ENCODE measurements at regions not wholly inside any gene's neighbourhood (a gene's known extent, or its start where the extent isn't known, plus 50 kb on each side); places are given as distances from the start of the nearest gene placed in this dataset.

DNA sequence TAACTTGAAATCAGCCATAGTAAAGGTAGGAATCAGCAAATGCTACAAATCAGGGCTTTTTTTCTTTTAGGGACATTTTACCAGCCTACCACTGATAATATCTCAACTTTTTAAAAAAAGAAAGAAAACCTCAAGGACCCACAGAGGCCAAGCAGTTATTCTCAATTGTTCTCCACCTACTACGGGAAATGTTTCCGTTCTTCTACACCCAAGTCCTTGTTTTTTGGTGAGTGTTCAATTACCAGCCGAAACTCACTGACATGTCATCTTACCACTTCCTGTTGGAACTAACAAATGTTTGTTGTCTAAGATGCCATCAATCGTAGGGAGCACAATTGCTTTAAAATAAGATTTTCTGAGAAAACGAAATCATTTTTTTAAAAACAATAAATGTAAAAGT lies 50.2 kb upstream of the CDK1 start:
- DNase-seq, result no peak

DNA sequence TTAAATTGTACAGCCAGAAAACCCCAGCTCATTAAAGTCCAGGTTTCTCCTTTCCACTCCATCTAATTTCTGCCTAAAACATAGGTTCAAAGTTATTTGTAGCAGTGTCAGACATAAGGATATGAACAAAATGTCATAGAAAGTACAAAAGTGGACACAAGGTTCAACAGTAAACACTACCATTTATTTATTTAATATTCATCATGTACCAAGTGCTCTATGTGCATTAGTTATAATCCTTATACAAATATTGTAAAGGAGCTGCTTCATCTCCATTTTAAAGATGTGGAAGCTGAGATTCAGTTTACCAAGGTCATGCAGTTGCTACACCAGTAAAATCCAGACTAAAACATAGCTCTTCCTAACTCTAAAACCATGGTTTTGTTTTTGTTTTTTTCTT lies 52.0 kb upstream of the CDK1 start:
- no peak for DNase-seq

DNA sequence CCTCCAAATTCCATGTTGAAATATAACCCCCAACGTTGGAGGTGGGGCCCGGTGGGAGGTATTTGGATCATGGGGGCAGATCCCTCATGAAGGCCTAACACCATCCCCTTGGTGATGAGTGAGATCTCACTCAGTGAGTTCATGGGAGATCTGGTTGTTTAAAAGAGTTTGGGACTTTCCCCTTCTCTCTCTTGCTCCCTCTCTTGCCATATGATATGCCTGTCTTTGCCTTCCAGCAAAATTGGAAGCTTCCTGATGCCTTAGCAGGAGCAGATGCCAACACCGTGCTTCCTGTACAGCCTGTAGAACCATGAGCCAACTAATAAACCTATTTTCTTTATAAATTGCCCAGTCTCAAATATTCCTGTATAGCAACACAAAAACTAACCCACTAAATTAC lies 55.7 kb upstream of the CDK1 start:
- no peak for DNase-seq

- DNase-seq, result no peak
These were observed 58.6 kb upstream of the CDK1 start for GRCh38 chr10:60719721-60720120.

DNA sequence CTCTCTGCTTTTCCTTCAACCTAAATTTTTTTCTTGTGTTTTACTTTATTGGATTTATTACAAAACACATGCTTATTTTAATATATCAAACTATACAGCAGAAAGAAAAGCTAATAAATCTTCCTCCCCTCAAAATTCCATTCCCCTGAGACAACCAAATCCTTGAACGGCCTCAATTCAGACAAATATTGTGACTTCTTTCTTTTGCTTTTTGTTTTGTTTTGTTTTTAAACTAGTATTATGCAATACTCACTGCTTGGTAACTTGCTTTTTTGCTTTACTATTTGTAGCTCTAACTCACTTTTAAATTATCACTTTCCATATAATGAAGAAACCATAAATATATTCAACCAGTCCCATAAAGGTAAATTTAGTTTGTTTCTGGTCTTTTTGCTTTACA lies 59.4 kb upstream of the CDK1 start:
- no peak for DNase-seq

DNA sequence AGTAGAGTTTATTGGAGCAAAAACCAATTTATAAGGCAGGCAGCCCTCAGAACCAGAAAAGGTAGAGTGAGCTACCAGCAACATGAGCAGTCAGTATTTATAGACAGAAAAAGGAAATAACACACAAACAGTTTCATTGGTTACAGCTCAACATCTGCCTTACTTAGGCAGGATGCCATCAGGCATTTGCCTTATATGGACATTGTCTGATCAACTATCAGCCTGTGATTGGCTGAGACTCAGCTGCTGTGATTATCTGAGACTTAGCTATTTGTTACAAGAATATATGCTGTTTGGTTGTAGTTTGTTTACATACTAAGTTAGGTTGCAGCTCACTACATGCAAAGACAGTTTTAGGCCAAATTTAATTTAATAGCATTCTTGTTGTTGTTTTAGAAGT lies 60.4 kb upstream of the CDK1 start:
- no peak for DNase-seq

DNA sequence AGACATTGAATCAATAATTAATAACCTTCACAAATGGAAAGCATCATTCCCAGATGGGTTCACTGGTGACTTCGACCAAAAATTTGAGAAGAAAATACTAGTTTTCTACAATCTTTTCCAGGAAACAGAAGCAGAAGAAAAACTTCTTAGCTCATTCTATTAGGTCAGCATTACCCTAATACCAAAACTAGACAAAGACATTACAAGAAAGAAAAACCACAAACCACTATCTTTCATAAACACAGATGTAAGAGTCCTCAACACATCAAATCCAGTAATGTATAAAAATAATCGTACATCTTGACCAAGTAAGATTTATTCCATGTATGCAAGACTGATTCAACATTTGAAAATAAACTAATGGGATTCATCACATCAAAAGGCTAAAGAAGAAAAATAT lies 64.0 kb upstream of the CDK1 start:
- DNase-seq, result no peak

DNA sequence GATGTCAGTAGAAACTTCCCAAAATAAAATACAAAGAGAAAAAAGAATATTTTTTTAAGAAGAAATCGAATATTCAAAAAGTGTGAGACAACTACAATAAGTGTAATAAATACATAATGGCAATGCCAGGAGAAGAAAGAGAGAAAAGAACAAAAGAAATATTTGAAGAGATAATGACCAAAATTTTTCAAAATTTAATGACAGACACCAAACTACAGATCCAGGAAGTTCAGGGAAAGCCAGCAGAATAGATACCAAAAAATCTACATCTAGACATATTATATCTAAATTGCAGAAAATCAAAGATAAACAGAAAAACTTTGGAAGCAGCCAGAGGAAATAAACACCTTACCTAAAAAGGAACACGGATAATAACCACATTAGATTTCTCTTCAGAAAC lies 66.8 kb upstream of the CDK1 start:
- no peak for DNase-seq

- no peak for DNase-seq
These were observed 68.2 kb upstream of the CDK1 start for GRCh38 chr10:60710041-60710440.

DNA sequence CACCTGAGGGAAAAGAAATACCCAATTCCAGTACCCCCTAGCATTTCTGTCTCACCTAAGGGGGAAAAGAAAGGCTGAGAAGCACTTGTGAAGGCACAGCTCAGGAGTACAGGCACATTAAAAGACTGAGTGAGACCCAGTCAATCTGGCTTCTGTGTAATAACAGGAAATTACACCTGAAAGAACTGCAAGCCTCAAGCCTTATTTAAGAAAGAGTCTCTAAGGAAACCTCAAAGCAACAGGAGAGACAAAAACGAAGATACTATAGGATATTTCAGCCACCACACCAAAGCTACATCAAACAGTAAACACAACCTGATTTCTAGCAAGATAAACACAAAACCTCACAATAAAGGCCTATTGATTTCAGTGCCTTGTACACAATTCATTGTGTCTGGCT lies 69.6 kb upstream of the CDK1 start:
- DNase-seq, result no peak

DNA sequence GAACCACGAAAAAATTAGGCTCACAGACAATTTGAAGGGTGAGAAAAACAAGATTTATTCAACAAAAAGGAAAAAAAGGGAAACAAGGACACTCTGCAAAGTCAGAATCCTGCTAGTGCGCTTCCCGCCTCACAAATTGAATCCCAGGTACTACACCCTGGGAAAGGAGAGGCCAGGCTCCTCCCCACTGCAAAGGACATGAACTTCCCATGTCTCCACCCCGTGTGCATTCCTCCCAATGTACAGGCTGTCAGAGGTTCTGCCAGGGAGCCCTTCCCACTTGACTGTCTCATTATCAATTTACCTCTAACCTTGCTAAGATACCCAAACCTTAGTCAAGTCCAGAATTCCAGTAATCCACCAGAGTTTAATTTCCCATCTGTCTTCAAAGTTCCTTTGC lies 70.4 kb upstream of the CDK1 start:
- no peak for DNase-seq

GRCh38 chr10:60706146-60706545 lies 72.1 kb upstream of the CDK1 start:
- no peak for DNase-seq

DNA sequence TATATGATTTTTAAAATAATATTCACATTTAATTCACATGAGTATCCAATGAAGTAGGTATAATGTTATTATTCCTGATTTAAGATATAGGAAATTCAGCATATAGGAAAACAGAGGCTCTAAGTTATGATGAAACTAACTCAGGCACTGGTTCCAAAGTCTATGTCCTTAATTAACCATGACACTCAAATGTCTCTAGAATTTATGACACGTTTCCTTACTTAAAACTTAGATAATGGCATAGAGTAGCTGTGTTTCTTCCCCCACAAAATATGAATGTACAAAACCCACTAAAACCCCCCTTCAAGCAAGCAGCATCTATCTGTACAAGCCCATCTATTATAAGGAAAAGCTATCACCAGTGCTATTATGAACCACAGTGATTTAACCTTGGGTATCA lies 72.9 kb upstream of the CDK1 start:
- DNase-seq, result no peak

DNA sequence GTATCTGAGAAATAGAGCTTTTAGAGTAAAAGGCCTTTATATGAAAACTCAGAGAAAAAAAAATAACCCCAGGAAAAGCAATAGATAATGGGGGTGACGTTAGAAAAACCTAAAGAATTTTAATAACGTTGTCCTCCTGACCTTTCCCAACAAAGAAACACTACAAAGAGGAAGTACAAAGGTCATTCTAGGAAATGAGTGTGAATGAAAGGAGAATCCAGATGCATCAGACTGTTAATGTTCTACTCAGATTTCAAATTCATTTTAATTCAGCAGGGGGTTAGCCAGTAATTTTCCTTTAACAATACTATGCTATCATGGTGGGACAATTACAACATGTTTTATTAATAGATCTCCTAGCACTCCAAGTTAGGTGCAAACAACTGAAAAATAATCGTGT lies 73.8 kb upstream of the CDK1 start:
- DNase-seq, result peak; percentile 4

GRCh38 chr10:60703266-60704041 lies 74.8 kb upstream of the CDK1 start:
- no peak for DNase-seq

DNA sequence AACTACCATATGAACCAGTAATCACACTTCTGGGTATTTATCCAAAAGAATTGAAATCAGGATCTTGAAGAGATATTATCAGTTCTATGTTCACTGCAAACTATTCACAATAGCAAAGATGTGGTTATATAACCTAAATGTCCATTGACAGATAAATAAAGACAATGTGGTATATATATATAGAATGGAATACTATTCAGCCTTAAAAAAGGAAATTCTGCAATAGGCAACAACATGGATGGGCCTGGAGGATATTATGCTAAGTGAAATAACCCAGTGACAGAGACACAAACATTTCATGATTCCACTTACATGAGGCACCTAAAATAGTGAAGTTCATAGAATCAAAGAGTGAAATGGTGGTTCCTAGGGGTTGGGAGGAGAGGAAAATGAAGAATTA lies 90.6 kb upstream of the CDK1 start:
- no peak for DNase-seq

- DNase-seq, result no peak
These were observed 94.2 kb upstream of the CDK1 start for GRCh38 chr10:60684091-60684490.

GRCh38 chr10:60681103-60681502 lies 97.2 kb upstream of the CDK1 start:
- DNase-seq, result no peak

- no peak for DNase-seq
These were observed 98.8 kb upstream of the CDK1 start for GRCh38 chr10:60679388-60679990.

- DNase-seq, result no peak
These were observed 99.3 kb upstream of the CDK1 start for GRCh38 chr10:60678978-60679377.

DNA sequence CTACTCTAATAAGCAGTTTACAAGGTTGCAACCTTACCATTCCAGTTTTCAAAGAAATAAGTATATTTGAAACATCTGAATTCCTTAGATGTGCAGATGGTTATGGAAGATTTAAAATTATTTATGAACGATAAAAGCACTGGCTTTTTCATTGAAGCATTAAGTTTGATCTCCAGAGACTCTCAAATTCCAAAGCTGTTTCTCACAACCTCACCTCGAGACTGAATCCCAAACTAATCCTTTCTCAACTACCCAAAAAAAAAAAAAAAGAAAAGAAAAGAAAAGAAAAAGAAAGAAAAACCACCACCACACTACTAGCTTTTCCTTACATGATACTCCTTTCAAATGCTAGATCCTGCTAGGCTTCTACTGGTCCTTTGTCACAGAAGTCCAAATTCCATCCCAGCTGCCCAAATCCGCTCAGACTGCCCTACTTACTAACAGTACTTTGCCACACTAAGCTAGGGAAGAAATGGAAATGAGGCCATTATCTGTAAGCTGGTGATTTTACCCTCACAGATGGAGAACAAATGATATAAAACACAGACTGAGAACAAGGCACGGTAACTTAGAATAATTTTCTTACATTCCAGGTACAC lies 100.6 kb upstream of the CDK1 start:
- no peak for DNase-seq

GRCh38 chr10:60675236-60675635 lies 103.0 kb upstream of the CDK1 start:
- DNase-seq, result no peak

GRCh38 chr10:60669501-60669900 lies 108.8 kb upstream of the CDK1 start:
- no peak for DNase-seq

GRCh38 chr10:60666221-60666620 lies 112.1 kb upstream of the CDK1 start:
- DNase-seq, result no peak
